ENCODE measurements at regions not wholly inside any gene's neighbourhood (a gene's known extent, or its start where the extent isn't known, plus 50 kb on each side); places are given as distances from the start of the nearest gene placed in this dataset.
"Not testable (repeated sequence)": the region's sequence is repeated elsewhere in the genome, so short reads cannot be mapped to it uniquely, and the experiment has no call there.

- DNase-seq (ENCODE audit: low read depth in 2 of 2), result no peak
These were observed 844.7 kb downstream of the MCTP2 start for GRCh38 chr15:95075792-95076677.

DNA sequence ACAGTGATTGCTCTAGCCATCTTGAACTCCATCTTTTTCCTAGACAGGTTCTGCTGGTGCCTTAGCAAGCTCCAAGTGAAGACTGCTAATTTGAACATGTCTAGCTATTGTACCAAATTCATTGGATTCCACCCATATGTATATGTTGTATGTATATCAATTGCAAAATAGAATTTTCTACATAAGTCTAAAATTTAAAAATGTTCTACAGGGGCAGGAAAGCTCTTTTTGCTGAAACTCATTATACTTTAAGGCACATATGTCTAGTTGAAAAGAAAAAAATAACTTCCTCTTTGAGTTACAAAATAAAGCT, 845.3 kb downstream of the MCTP2 start:
- DNase-seq (ENCODE audit: low read depth in 2 of 2), result no peak

GRCh38 chr15:95078003-95078402, 846.6 kb downstream of the MCTP2 start:
- no peak for DNase-seq (ENCODE audit: low read depth in 2 of 2)

GRCh38 chr15:95080228-95080627, 848.9 kb downstream of the MCTP2 start:
- not testable (repeated sequence) for DNase-seq (ENCODE audit: low read depth in 2 of 2)

DNA sequence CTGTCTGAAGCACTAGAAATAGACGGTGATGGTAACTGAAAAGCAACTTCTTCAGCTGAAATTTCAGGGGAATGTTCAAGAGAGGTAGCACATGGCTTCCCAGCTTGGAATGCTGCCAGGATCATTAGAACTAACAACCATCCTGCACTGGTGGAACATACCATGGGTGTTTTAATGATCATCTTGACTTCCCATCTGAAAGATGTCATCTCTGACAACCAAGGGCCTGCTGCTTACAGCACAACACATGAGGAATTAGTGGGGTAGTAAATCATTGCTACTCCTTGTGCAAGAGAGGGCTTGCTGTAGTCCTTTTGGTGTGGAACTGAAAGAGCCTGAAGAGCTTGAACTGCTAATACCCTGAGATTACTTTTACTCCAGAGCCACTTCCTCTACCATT, 853.7 kb downstream of the MCTP2 start:
- no peak for DNase-seq (ENCODE audit: low read depth in 2 of 2)

DNA sequence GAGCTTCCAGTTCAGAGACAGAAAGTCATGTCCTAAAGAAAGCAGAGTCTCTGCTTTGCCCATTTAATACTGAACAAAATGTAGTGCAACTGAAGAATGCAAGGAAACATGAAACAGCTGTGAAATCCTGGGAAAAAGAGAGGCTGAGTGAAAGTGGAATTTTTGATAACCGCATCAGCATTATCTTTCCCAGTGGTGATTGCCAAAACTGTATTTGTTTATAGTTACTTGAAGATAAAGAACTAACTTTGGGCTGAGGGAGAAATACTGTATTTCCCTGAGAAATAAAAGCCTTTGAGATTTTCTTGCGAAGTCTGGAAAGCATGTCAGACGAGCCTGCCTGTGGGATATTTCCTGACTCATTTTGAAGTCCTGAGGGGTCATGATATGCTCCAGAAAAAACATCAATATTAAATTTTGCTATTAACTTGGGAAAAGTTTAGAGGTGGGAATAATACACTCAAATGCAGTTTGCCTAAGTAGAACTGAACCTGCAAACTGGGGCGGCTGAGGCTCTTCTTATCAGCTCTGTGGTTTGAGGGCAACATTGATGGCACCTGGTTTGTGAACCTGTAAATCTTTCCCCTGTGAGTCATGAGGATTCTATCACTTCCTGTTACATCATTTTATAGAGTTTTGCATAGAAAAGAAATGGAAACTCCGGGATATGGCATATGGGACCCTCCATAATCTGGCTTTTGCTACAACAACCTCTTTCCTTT, 855.3 kb downstream of the MCTP2 start:
- no peak for DNase-seq (ENCODE audit: low read depth in 2 of 2)

DNA sequence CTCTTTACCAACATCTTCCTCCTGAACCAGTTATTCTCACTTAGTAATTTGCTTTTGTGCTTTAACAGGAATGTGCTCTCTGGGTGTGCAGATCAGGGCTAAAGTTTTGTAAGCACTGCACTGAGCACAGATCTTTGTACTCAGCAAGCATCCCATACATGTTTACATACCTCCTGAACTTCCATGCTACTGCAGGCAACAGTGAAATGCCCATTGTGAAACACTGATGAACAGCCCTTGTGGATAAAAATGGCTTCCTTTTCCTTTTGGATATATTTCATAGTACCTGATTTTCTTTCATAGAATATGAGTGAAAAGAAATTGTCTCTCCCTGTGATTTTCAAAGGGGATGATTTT, 855.9 kb downstream of the MCTP2 start:
- DNase-seq (ENCODE audit: low read depth in 2 of 2), result no peak

- DNase-seq (ENCODE audit: low read depth in 2 of 2), result no peak
These were observed 860.1 kb downstream of the MCTP2 start for GRCh38 chr15:95091444-95091843.

DNA sequence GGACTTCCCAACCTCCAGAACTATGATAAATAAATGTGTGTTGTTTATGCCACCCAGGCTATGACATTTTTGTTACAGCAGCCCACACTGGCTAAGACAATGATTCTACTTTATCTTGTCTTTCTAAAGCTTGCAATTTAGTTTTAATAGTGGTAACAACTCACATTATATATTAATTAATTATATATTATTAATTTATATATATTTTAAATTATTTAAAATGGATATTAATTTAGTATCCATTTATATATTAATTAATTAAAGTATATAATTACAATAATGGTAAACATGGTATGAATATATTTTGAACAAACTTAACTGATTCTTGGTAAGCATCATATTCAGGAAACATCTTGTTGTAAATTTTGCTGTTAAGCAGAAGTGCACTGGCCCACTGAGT, 863.9 kb downstream of the MCTP2 start:
- no peak for DNase-seq (ENCODE audit: low read depth in 2 of 2)

DNA sequence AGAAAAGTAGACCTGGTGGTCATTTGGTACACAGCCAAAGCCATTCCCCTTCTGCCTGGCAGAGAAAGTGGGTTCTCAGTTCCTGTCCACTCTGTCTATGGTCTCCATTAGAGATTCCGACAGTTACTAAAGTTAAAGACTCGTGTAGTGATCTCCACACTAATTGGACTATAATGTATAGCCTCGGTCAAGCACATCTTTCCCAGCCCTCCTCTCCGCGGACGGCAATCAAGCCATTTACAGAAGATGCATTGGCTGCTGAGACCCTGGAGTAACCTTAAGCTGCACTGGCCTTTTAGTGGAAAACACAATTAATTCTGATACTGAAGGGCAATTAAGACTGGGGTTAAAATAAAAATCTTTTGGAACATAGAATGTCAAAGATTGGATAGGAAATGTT, 865.3 kb downstream of the MCTP2 start:
- no peak for DNase-seq (ENCODE audit: low read depth in 2 of 2)

DNA sequence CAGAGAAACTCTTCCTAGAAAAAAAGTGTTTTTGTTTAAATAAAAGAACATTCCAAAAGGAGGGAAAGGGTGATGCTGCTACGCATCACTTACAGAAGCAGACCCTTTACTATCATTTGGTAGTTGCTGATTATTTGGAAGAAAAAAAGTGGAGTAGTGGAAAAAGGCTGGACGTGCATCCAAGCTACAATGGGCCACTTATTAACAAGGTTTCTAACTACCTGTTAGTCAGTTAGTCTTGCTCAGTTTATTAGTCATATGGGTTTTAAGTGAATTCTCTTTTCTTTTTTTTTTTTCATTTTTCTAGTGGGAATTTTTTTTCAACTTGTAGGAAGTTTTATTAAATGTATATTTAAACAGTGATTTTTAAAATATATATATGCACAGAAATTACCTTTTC, 866.0 kb downstream of the MCTP2 start:
- DNase-seq (ENCODE audit: low read depth in 2 of 2), result no peak

DNA sequence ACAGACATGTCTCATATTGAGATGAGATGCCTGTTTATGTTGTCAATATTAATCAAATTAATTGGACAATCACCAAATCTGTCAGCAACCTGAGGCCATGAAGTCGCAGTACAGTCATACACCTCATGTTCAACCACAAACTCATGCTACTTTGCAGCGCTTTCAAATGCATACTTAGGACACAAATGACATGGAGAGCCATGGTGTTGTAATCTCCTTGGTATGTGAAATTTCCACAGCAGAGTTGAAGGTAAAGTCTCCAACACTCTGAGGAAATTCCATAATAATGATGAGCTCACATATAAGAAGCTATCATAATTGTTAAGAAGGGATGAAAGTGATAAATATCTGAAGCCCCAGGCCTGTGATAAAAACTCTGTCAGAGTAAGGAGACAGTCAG, 873.9 kb downstream of the MCTP2 start:
- DNase-seq (ENCODE audit: low read depth in 2 of 2), result no peak

DNA sequence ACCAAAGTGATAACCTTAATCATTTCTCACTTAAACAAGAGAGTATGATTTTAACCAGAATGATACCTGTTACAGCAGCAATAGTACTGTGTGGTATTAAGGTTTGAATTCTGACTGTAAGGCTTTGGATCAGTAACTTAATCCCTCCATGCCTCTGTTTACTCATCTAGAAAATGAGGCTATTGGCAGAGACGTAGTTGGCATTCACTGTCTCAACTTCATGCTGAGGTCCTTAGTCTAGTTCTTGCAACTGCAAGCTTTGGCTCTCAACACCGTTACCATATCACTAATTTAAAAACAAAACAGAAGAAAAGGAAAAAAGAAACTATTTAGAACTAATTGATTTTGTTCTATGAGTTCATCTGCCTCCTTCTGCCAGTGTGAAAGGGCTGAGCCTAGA, 875.4 kb downstream of the MCTP2 start:
- DNase-seq (ENCODE audit: low read depth in 2 of 2), result no peak

DNA sequence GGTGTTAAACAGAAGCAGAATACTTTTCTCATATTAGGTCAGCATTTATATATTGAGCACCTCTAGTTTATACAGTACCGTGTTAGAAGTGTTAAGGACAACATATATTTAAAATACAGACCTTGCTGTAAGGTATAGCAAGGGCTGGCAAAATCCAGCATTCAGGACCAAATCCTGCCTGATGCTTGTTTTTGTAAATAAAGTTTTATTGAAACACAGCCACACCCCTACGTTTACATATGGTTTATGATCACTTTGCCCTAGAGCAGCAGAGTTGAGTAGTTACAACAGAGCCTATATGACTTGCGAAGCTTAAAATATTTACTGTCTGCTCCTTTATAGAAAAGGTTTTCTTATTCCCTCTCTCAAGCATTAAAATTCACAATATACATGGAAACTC, 877.3 kb downstream of the MCTP2 start:
- DNase-seq (ENCODE audit: low read depth in 2 of 2), result no peak

DNA sequence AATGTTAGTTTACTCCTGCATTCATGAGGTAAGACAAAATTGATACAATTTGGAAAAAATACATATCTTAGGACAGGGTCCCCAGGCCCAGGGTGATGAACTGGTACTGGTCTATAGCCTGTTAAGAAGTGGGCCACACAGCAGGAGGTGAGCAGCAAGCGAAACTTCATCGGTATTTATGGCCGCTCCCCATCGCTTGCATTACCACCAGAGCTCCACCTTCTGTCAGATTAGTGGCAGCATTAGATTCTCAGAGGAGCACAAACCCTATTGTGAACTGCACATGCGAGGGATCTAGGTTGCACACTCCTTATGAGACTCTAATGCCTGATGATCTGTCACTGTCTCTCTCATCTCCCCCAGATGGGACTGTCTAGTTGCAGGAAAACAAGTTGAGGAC, 880.6 kb downstream of the MCTP2 start:
- DNase-seq (ENCODE audit: low read depth in 2 of 2), result no peak

GRCh38 chr15:95113041-95113440, 881.7 kb downstream of the MCTP2 start:
- DNase-seq (ENCODE audit: low read depth in 2 of 2), result no peak

DNA sequence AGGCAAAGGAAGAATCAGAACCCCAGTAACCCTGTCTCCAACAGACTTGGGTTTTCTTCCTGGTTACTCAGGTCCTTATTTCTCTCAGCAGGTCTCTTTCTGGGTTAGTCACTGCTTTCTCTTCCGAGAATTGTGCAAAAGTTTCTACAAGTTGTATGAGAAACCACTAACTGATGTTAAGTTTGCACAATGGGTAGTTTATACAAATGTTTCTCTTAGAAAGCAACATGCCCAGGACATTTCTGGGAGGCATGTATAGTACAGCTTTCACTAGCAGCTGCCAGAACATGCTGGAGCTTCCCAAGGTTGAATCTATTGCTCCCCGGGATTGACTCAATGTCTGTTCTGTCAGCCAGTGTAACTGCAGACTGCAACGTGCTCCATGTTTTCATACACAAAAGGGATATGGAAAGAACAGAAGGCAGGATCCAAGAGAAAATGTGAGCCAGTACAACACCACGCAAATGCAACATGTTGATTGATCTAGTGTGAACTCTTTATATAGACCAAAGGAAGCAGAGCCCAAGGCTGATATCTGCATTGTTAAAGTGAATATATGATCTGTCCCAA, 887.8 kb downstream of the MCTP2 start:
- DNase-seq (ENCODE audit: low read depth in 2 of 2), result no peak

GRCh38 chr15:95120595-95120994, 889.2 kb downstream of the MCTP2 start:
- DNase-seq (ENCODE audit: low read depth in 2 of 2), result no peak

- no peak for DNase-seq (ENCODE audit: low read depth in 2 of 2)
These were observed 889.8 kb downstream of the MCTP2 start for GRCh38 chr15:95121191-95121590.

- DNase-seq (ENCODE audit: low read depth in 2 of 2), result no peak
These were observed 894.4 kb downstream of the MCTP2 start for GRCh38 chr15:95125803-95126202.

GRCh38 chr15:95127356-95127755, 896.0 kb downstream of the MCTP2 start:
- DNase-seq (ENCODE audit: low read depth in 2 of 2), result no peak

DNA sequence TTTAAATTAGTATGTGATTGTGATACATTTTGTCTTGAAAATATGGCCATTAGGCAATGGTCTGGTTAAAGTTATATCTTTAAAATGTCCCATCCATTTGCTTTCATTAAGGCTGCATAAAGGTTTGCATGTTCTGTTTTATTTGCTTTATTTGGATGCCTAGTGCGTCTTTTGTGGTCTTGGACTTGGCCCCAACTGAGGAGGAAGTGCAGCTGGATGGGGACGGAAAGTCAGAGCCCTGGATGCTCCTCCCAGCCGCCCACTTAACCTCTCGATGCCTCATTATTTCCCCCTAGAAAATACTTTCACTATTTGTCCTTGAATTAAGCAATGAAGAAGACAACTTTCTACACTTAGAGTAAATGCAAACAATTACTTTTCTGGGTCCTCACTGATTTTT, 898.2 kb downstream of the MCTP2 start:
- DNase-seq (ENCODE audit: low read depth in 2 of 2), result no peak

GRCh38 chr15:95131131-95131556, 899.8 kb downstream of the MCTP2 start:
- no peak for DNase-seq (ENCODE audit: low read depth in 2 of 2)

Data from stimulated activated CD4-positive, alpha-beta T cell treated with anti-CD3 and anti-CD28 coated beads, Interleukin-4, amount 100 ng/mL, for 48 hours (primary cell).